Gastroesophageal sphincter (tissue), 3 donors: ENCODE measurements at regions not wholly inside any gene's neighbourhood (a gene's known extent, or its start where the extent isn't known, plus 50 kb on each side); places are given as distances from the start of the nearest gene placed in this dataset.

Experiments
- EP300 ChIP-seq: sonication (generic); formaldehyde crosslinking; IDR thresholded peaks from one replicate; pipeline ENCODE4 v1.6.1; 2017; ENCODE audit warnings: antibody characterized with exemption, mild to moderate bottlenecking
- POLR2A ChIP-seq, 2 donors: fragments of 450-650 bp; IDR thresholded peaks; one replicate each; pipeline ENCODE4 v1.6.1; 2017; ENCODE audit warnings: antibody characterized with exemption in 2 of 2, mild to moderate bottlenecking in 2 of 2, moderate library complexity in 1 of 2
- POLR2AphosphoS5 ChIP-seq: sonication (generic); formaldehyde crosslinking; IDR thresholded peaks from one replicate; pipeline ENCODE4 v1.6.1; 2017; ENCODE audit warnings: antibody characterized with exemption
- TF ChIP-seq, protein P1 (sequence below), 4 experiments: fragments of 200-600 bp in 2 of 4; fragments of 450-650 bp in 2 of 4; sonication (generic) in 1 of 4; IDR thresholded peaks; one replicate each; pipeline ENCODE4 v1.5.1; 2017 to 2019; ENCODE audit warnings: antibody characterized with exemption in 4 of 4, mild to moderate bottlenecking in 2 of 4, moderate library complexity in 2 of 4

DNA sequence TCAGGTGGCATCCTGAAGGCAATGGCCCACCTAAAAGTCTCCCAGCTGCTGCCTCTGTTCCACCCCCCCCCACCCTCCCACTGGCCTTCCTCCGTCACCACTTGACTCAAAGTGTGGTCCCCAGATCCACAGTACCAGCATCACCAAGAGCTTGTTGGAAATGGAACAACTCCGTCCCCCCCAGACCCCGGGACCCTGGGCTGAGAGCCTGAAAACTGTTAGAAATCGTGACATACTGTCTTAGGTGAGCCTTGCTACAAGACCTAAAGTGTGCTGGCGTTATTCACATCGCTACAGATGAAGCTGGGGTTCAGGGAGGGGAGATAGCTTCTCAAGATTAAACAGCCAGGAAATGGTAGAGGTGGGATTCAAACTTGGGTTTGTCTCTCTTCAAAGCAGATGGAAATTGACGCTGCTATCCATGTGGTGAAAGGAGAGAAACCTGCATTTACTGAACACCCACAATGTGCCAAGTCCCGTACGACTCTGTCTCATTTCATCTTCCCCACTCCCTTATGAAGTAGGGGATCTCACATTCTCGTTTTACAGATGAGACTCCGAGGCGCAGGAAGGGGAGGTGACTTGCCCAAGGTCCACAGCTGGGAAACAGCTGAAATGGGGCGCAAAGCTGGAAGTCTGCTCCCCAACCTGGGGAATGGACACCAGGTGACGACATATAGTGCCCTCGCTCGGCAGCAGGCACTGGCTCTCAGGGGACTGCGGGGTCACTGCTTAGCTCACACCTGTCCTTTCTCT lies 52.8 kb upstream of the IFFO2 start:
- TF ChIP-seq, protein P1, sequence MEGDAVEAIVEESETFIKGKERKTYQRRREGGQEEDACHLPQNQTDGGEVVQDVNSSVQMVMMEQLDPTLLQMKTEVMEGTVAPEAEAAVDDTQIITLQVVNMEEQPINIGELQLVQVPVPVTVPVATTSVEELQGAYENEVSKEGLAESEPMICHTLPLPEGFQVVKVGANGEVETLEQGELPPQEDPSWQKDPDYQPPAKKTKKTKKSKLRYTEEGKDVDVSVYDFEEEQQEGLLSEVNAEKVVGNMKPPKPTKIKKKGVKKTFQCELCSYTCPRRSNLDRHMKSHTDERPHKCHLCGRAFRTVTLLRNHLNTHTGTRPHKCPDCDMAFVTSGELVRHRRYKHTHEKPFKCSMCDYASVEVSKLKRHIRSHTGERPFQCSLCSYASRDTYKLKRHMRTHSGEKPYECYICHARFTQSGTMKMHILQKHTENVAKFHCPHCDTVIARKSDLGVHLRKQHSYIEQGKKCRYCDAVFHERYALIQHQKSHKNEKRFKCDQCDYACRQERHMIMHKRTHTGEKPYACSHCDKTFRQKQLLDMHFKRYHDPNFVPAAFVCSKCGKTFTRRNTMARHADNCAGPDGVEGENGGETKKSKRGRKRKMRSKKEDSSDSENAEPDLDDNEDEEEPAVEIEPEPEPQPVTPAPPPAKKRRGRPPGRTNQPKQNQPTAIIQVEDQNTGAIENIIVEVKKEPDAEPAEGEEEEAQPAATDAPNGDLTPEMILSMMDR (IDR thresholded peaks at IDR 0.05) = no peak
- no peak for TF ChIP-seq POLR2AphosphoS5
- TF ChIP-seq POLR2A (IDR thresholded peaks at IDR 0.05) = no peak
- TF ChIP-seq EP300 = no peak
